HepG2 (cell line): ENCODE measurements at regions not wholly inside any gene's neighbourhood (a gene's known extent, or its start where the extent isn't known, plus 50 kb on each side); places are given as distances from the start of the nearest gene placed in this dataset.

ENCODE experiments used
- ATAC-seq: fragments of 200-7000 bp; cut with Tn5 transposase; 3 replicates; pipeline ENCODE4 v1.9.1; 2020; ENCODE audit warnings: mild to moderate bottlenecking, moderate library complexity
- BruUV-seq: library from RNA; stranded (reverse); fragments of 400-500 nt; replicated peaks from 2 replicates; lab custom pipeline; 2021; lab: Mats Ljungman, UMichigan
- CTCF ChIA-PET: fragments of 300-600 bp; formaldehyde crosslinking; extraction: SDS; loops from one replicate; lab custom pipeline; 2021; ENCODE audit warnings: low total read pairs, inconsistent platforms, low intra/inter-chr PET ratio; lab: Yijun Ruan, JAX
- POLR2A ChIA-PET: fragments of 350-600 bp; sonication (Branson Sonifier 250); formaldehyde crosslinking; loops from one replicate; lab custom pipeline; 2020; ENCODE audit warnings: antibody characterized with exemption, inconsistent platforms; lab: Yijun Ruan, JAX
- DNase-seq: peaks from one replicate; pipeline ENCODE4 v3.0.0-alpha.2; 2015; ENCODE audit warnings: low spot score
- FAIRE-seq: peaks from 3 replicates; lab custom pipeline; 2011; peaks lifted over from hg19 to GRCh38; lab: Jason Lieb, UNC
- H2AFZ ChIP-seq: one replicate; pipeline ENCODE4 v1.6.1; 2011; ENCODE audit warnings: low read length, inconsistent platforms
- H3K27ac ChIP-seq: fragments of 300-600 bp; 3 replicates; pipeline ENCODE4 v1.8.0; 2011; ENCODE audit warnings: mixed run types, mild to moderate bottlenecking, mixed read lengths, low read length, inconsistent platforms; ENCODE audit not compliant: insufficient read depth; ENCODE audit errors: extremely low read length
- H3K27me3 ChIP-seq, 2 experiments: fragments of 200-600 bp in 1 of 2; 2 replicates in 1 of 2; 3 replicates in 1 of 2; pipeline versions ENCODE4 v1.6.0 to v1.8.0; 2011; ENCODE audit warnings: low read length in 2 of 2, mild to moderate bottlenecking in 2 of 2, moderate library complexity in 2 of 2, inconsistent platforms in 1 of 2; ENCODE audit not compliant: insufficient read depth in 2 of 2, control insufficient read depth in 1 of 2
- H3K36me3 ChIP-seq, 2 experiments: fragments of 200-600 bp in 1 of 2; replicated peaks in 1 of 2; 2 replicates in 1 of 2; 3 replicates in 1 of 2; pipeline versions ENCODE4 v1.5.1 to v1.8.0; 2011; ENCODE audit warnings: low read length in 2 of 2, inconsistent platforms in 1 of 2; ENCODE audit not compliant: insufficient read depth in 2 of 2, control insufficient read depth in 1 of 2
- H3K4me1 ChIP-seq: 2 replicates; pipeline ENCODE4 v1.5.1; 2012; ENCODE audit warnings: low read length, inconsistent platforms; ENCODE audit not compliant: insufficient read depth
- H3K4me2 ChIP-seq: 2 replicates; pipeline ENCODE4 v1.6.0; 2011; ENCODE audit warnings: low read depth, low read length, inconsistent platforms
- H3K4me3 ChIP-seq, 3 experiments: fragments of 200-600 bp in 1 of 3; sonication (generic), shearing (Covaris generic) in 1 of 3; replicated peaks in 1 of 3; 2 replicates each; pipeline ENCODE4 v1.5.1; 2011 to 2016; ENCODE audit warnings: low read length in 3 of 3, inconsistent platforms in 2 of 3, low read depth in 2 of 3, mild to moderate bottlenecking in 2 of 3, control low read depth in 1 of 3, mixed read lengths in 1 of 3; ENCODE audit not compliant: insufficient read depth in 1 of 3
- H3K79me2 ChIP-seq: one replicate; pipeline ENCODE4 v1.6.1; 2011; ENCODE audit warnings: low read length, inconsistent platforms; ENCODE audit not compliant: insufficient read depth
- H3K9ac ChIP-seq: 2 replicates; pipeline ENCODE4 v1.6.0; 2011; ENCODE audit warnings: mild to moderate bottlenecking, low read depth, low read length, inconsistent platforms; ENCODE audit not compliant: insufficient read depth
- H3K9me3 ChIP-seq: 2 replicates; pipeline ENCODE4 v1.5.1; 2012; ENCODE audit warnings: mild to moderate bottlenecking, low read length
- H4K20me1 ChIP-seq: 2 replicates; pipeline ENCODE4 v1.6.0; 2011; ENCODE audit warnings: inconsistent platforms, mild to moderate bottlenecking, low read length, moderate library complexity; ENCODE audit not compliant: insufficient read depth
- CC2D1A ChIP-seq: sonication (generic); formaldehyde crosslinking; IDR thresholded peaks from 2 replicates; pipeline ENCODE4 v1.8.1; 2023; ENCODE audit warnings: mild to moderate bottlenecking, missing genetic modification reagents
- PAX8 ChIP-seq: sonication (generic); formaldehyde crosslinking; IDR thresholded peaks from 2 replicates; pipeline ENCODE4 v1.8.0; 2022; ENCODE audit warnings: mild to moderate bottlenecking, missing genetic modification reagents, borderline replicate concordance
- TBX2 ChIP-seq: sonication (generic); formaldehyde crosslinking; IDR thresholded peaks from 2 replicates; pipeline ENCODE4 v1.5.0; 2020; ENCODE audit warnings: missing genetic modification reagents, mild to moderate bottlenecking, borderline replicate concordance
- ZBTB33 ChIP-seq: sonication (generic); formaldehyde crosslinking; IDR thresholded peaks from 2 replicates; pipeline ENCODE4 v1.4.0; 2020; ENCODE audit warnings: missing genetic modification reagents
- ZNF33A ChIP-seq: sonication (generic); formaldehyde crosslinking; IDR thresholded peaks from 2 replicates; pipeline ENCODE4 v1.5.1; 2020; ENCODE audit warnings: missing genetic modification reagents, mild to moderate bottlenecking, moderate library complexity, borderline replicate concordance
- ZNF362 ChIP-seq: sonication (generic); formaldehyde crosslinking; IDR thresholded peaks from 2 replicates; pipeline ENCODE4 v1.4.0; 2020; ENCODE audit warnings: missing genetic modification reagents, mild to moderate bottlenecking, borderline replicate concordance
- ZNF782 ChIP-seq: sonication (generic); formaldehyde crosslinking; IDR thresholded peaks from 2 replicates; pipeline ENCODE4 v1.4.0; 2020; ENCODE audit warnings: missing genetic modification reagents, mild to moderate bottlenecking, borderline replicate concordance
- WGBS: methylation state at CpG from one replicate; pipeline ENCODE4 v1.1.6; 2017; ENCODE audit warnings: low lambda C conversion rate; 5-methylcytosine and 5-hydroxymethylcytosine counted together
- in situ Hi-C: cut with HindIII; loops from 2 replicates; pipeline ENCODE4 v1.10.0; 2017; ENCODE audit warnings: low pct_unique_long_range_greater_than_20kb; ENCODE audit not compliant: extremely low pct_ligation_motif_present
- intact Hi-C: fragments of 100-400 bp; cut with micrococcal nuclease; formaldehyde crosslinking; loops from one replicate; pipeline ENCODE4 v1.10.0; 2022; ENCODE audit not compliant: unreplicated experiment
- TF ChIP-seq, protein P1 (sequence below), 2 experiments: sonication (generic) in 1 of 2; formaldehyde crosslinking in 1 of 2; IDR thresholded peaks; 2 replicates each; pipeline versions ENCODE4 v1.4.0 to v1.6.1; 2018 to 2020; ENCODE audit warnings: missing genetic modification reagents in 2 of 2, borderline replicate concordance in 1 of 2, low read depth in 1 of 2, mild to moderate bottlenecking in 1 of 2, missing biosample characterization in 1 of 2

DNA sequence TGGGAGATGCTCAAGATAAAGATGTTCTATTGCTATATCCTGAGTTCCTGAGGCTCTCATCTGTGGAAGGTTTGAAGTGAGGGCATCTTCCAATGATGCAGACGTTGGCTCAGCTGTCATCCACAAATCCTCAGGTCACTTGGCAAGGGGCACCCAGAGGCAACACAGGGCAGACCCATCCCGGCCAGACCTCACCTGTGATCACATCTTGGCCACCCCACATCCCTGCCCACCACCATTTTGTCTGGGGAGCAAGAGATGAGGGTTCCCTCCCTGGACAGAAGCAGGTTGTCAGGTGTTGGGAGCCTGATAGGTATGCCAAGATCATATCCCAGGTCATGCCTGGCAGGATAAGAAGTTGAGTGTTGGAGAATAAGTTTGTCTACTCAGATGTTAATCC lies 918.2 kb upstream of the ZNF722 start:
- in situ Hi-C loops, result no loop called here
- no peak for DNase-seq
- Histone ChIP-seq H3K4me2 (no peak overlapping the region), H3K4me3 (no peak overlapping the region), H3K79me2 (no peaks in the 10 kb centered on the region), H3K9ac (no peak overlapping the region)
- ChIA-PET POLR2A (no interaction called here), CTCF (no interaction called here)
- WGBS, result 0% methylated on average over 2 of the region's 2 CpGs
- BruUV-seq, result no TSS peak
- TF ChIP-seq ZBTB33 (CRISPR knock-in tag) (no peak), TBX2 (no peak), ZNF782 (CRISPR knock-in tag) (no peak), ZNF33A (CRISPR knock-in tag) (no peak), PAX8 (CRISPR knock-in tag) (no peak), ZNF362 (CRISPR knock-in tag) (no peak), CC2D1A (CRISPR knock-in tag) (no peak)
- TF ChIP-seq, protein P1, sequence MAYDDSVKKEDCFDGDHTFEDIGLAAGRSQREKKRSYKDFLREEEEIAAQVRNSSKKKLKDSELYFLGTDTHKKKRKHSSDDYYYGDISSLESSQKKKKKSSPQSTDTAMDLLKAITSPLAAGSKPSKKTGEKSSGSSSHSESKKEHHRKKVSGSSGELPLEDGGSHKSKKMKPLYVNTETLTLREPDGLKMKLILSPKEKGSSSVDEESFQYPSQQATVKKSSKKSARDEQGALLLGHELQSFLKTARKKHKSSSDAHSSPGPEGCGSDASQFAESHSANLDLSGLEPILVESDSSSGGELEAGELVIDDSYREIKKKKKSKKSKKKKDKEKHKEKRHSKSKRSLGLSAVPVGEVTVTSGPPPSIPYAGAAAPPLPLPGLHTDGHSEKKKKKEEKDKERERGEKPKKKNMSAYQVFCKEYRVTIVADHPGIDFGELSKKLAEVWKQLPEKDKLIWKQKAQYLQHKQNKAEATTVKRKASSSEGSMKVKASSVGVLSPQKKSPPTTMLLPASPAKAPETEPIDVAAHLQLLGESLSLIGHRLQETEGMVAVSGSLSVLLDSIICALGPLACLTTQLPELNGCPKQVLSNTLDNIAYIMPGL (CRISPR knock-in tag; IDR thresholded peaks at IDR 0.05; ENCODE audit: borderline replicate concordance in 1 of 2, low read depth in 1 of 2), result no peak
- TF ChIP-seq, all 625 proteins: peak for 0
- FAIRE-seq, result no peak
- H3K27me3 ChIP-seq, result no peaks in the 10 kb centered on the region
- no peak overlapping the region for H3K27ac ChIP-seq
- no peak for ATAC-seq
- H4K20me1 ChIP-seq, result no peaks in the 10 kb centered on the region
- H3K4me1 ChIP-seq, result no peaks in the 10 kb centered on the region
- intact Hi-C loops, result no loop called here
- peaks cover 89% of the 10 kb centered on the region for H3K9me3 ChIP-seq
- no peak overlapping the region for H2AFZ ChIP-seq
- H3K36me3 ChIP-seq, result no peaks in the 10 kb centered on the region
